ENCODE measurements at regions not wholly inside any gene's neighbourhood (a gene's known extent, or its start where the extent isn't known, plus 50 kb on each side); places are given as distances from the start of the nearest gene placed in this dataset.
"Not testable (repeated sequence)": the region's sequence is repeated elsewhere in the genome, so short reads cannot be mapped to it uniquely, and the experiment has no call there.

DNA sequence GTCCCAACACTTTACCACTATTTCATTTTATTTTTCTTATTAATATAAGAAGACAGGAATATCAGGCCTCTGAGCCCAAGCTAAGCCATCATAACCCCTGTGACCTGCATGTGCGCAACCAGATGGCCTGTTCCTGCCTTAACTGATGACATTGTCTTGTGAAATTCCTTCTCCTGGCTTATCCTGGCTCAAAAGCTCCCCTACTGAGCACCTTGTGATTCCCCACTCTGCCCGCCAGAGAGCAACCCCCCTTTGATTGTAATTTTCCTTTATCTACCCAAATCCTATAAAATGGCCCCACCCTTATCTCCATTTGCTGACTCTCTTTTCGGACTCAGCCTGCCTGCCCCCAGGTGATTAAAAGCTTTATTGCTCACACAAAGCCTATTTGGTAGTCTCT, 382.8 kb upstream of the HS3ST1 start:
- DNase-seq, result not testable (repeated sequence)

DNA sequence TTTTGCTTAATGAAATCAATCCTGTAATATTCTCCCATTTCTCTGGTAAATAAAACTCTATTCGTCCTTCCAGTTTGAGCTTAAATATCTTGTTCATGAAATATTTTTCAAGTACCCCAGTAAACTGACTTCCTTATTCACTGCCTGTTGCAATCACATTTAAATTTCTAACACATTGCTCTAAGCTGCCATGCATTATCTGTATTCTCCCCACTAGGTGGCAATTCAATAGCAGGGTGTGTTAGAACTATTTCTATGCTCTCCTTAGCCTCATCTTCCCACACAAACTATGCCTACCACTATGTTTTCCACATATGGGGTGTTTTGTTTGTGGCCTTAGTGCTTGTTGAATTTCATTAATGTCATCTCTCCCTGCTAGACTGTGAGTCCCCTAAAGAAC, 377.1 kb upstream of the HS3ST1 start:
- peak; percentile 2 for DNase-seq

DNA sequence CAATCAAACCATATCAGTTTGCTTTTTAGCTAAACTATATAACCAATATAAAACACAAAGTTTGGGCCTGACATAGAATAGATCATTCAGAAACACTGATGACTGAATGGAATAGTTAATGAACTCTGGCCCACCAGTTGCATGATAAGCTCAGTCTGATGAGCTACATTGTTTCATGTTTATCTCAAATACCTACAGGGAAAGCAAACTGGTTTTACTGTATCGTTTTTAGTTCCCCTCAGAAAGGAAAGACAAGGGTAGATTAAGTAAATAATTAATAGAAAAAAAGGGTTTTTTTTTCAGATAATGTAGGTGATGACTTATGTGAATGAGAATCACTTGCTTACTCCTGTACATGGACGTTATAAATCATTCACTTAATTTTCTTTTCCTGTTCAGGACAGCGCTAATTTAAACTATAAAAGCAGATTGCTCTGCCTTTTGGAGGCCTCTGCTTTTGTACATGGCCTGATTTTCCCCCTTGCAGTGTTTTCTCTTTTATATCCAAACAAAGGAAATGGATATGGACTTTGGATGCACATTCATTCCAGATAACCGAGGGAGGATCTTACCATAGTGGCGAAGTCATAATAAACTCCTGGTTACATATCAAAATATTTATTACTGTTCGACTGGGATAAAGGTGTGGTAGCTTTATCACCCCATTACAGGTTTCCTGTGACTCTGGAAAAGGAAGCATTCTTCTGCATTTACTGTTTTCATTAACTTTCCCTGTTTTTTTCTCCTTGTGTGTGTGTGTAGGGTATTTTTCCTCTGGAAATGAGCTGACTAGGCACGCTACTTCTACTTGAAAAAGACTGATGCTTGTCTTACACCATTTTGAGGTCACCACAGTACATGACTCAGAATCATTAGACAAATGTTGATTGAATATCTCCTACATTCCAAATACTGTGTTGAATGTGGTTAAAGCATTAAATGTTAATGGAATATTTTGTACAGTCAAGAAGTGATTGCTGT, 373.1 kb upstream of the HS3ST1 start:
- no peak for DNase-seq

DNA sequence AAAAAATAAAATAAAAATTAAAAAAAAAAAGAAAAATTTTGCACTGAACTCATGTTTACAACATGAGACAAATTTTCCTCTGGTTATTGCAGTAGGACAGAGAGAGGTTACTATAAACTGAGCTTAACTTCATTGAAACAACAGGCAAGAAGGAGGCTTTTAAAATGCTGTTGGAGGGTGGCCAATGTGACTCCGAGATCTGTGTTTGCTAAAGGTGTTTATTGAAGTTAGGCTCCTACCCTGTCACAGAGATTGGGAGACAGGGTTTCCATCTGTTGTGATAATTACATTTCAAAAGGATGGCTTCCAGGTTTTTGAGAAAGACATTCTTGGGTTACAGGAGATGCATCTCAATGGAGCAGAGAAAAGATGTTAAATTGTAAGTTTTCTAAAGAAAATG, 370.5 kb upstream of the HS3ST1 start:
- DNase-seq, result no peak

DNA sequence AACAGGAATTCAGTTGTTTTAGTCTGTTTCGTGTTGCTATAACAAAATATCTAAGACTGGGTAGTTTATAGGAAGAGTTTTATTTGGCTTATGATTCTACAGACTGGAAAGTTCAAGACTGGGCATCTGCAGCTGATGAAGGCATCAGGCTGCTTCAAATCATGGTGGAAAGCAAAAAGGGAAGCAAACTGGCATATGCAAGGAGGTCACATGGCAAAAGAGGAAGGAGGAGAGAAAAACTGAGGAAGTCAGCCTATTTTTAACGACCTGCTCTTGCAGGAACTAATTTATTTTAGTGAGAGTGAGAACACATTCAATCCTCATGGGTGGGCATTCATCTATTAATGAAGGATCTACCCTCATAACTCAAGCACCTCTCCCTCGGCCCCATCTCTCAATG, 363.1 kb upstream of the HS3ST1 start:
- DNase-seq, result no peak

DNA sequence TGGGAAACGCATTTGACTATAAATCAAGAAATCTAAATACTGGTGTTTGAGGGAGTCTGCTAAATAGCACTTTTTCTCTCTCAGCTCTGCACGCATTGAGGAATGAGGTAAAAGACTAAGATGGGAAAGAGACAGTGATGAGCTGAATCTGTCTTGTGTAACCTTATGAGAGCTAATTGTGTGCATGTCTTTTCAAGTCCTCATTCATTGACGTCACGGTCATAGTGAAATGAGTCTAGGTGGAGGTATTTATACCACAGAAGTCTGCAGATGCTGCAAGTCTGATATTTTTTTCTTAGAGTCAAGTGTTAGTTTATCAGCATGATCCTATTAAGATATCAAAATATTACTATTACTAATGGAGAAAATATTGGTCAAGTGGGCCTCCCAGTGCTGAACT, 361.5 kb upstream of the HS3ST1 start:
- DNase-seq, result no peak

DNA sequence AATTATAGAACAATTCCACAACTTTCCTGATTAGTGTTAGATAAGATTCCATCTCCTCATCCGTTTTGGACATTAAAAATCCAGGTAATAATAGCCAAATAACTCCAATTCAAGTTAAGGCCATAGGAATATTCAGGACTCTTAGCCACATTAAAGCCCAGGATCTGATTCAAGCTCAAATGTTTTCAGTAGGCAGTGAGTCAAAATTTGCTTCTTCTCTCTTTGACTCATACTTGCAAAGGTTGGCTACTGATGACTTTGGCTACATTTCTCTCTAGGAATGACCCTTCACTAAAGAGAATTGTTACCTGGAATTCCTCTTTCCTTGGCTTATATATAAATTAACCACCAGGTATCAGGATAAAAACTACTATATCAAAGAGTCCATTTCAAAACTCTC, 354.9 kb upstream of the HS3ST1 start:
- DNase-seq, result no peak

DNA sequence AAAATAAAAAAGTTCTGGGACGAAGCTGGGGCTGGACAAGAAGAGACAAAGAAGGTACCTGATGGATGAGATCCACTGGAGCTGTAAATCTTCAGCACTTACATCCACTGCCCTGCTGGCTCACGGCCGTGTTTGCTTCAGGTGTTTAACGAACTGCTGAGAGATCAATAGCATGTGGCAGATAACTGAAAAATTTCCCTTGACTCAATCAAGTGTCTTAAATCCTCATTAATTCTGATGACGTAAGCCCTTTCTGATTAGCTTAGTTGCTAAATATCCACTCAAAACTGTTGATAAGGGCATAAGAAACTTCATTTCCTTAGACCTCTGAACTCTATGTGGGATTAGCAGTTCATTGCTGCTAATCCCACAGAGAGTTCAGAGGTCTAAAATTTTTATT, 354.2 kb upstream of the HS3ST1 start:
- DNase-seq, result no peak

DNA sequence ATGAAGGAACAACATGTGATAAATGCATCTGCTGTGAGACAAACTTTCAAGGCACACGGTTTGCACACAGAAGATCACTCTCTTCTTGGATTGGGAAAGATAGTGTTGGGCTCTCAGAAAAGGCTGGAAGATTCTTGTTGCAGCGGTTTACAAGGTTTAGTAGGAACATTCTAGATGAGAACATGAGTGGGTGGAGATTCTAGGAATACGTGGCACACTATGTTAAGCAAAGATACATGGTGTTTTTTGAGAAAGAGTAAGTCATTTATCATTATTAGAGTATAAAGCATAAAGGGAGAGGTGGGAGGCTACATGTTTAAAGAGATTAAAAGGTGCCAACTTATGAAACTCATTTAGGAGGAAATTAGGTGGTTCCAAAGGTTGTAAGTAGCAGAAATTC, 348.8 kb upstream of the HS3ST1 start:
- DNase-seq, result no peak

DNA sequence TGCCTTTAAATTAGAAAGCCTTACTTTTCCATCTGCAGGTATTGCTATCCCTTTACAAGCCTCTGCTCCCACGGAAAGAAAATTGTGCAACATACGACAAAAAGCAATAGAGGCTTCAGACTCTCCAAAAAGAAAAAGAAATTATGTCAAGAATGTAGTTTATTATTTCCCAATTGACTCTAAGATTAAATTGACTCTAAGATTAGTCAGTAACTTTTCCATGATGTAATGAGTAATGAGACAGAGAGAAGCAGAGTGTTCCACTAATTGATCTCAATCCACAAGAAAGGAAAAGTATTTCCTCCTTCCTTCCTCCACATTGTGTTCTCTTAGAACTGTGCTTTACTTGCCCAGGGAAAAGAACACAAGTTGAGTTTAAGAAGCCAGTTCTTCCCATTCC, 345.7 kb upstream of the HS3ST1 start:
- DNase-seq, result no peak

DNA sequence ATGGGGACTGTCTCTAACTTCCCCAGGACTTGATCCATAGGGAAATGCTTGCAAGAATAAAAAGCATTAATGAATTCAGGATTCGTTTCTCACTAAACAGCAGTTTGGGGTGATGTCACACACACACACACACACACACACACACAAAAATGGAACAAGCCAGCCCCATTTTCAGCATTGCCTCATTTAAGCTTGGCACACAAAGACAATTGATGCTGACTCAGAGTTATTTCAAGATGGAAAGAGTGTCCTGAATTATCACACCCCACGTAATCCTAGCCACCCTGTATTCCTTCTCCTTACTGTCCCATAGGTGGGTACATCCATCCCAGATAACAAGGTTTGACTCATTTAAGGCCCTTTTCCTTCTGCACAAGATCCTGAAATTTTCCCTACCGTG, 345.1 kb upstream of the HS3ST1 start:
- no peak for DNase-seq

DNA sequence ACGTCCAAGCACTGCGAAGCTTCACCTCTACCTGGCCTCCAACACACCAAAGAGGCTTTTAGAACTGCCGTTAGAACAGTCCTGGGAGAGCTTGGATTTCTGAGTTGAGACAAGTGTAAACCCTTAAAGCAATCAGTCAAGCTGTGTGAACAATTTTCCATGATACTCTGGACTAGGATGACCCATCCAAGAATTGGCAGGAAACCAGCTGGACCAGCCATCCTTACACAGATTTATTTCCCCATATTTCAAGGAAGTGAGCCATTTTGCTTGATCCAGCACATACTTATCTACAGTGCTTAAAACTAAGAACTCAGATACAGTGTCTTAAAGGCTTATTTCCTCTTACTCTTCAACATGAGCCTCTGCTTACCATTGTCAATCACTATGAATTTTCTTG, 340.7 kb upstream of the HS3ST1 start:
- DNase-seq, result no peak

DNA sequence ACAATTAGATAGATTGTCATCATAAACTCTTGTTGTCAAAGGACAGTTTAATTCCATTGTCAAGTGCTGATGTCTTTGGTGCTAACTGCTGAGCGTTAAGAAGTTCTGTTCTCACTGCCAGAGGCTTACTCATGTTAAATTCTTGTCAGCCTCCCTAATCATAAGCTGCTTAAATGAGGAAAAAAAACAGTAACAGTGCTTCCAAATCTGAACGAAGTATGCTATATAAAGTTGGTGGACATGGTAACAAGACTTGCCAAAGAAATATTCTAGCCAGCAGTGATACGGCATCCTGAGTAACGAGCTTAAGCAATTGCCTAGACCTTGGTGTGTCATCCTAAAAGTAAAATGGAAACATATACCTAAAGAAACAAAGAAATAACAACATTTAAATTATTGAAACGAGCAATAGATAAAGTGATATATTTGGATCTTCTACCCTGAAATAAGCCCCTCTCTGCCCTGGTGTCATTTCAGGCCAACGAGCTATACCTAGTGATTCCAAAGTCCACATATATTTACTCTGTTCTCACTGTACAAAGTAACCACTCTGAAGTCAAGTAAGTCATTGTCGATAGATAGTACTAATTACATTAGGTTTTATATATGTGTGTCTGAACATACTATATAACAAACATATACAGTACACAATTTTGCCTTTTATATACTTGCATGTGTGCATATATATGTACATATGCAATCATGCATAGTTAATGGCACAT, 339.7 kb upstream of the HS3ST1 start:
- no peak for DNase-seq

DNA sequence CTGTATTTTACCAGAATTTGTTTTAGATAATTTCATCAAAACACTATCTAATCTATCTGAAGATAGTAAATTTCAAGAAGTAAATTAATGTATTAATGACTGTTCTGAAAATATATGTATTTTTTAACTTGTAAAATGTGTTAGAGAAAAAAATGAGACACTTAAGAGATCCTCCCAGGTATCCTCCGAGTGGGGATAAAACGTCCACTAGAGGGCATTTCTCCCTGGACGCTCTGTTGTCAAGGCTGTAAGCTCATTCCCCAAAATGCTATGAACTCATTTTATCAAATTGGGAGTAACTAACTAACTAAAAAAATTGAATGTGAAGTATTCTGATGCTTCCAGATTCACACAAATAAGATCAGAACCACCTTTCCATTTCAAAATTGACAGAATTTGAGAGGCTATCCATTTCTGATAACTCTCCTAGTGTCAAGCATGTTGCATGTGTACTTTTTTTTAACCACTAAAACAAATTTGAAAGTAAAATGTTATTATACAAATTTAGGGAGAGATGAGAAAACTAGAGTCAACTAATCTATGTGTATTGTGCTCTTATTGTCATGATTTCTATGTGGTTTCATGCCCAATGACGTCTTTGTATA, 337.3 kb upstream of the HS3ST1 start:
- DNase-seq, result peak; percentile 31

DNA sequence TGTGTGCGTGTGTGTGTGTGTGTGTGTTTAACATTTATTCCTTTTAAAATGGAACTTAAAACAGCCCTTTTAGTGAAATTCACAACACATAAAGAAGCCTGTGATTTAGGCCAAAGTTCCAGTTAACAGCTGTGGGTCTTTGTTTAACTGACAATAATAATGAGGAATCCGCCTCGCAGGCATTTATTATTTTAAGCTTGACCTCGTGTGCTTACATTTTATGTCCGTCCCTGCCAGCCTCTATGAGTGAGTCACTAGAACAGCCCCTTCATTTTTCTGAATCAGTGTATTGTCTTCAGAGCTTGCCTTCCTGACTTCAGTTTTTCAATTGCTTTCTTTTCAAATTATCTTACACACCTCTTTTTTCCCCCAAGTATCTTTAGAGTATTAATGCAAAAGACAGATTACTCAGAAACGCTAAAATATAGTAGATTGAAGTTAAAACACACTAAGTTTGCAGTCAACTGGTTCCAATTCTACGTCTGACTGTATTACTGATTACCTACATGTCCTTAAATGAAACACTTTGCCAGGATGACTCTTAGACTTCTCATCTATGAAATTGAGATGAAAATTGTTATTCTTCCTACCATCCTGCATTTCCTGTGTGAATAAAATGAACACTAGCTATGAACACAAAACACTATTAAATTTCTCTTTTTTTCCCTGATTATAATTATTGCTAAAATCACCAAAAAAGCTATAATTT, 319.6 kb upstream of the HS3ST1 start:
- peak; percentile 7 for DNase-seq

DNA sequence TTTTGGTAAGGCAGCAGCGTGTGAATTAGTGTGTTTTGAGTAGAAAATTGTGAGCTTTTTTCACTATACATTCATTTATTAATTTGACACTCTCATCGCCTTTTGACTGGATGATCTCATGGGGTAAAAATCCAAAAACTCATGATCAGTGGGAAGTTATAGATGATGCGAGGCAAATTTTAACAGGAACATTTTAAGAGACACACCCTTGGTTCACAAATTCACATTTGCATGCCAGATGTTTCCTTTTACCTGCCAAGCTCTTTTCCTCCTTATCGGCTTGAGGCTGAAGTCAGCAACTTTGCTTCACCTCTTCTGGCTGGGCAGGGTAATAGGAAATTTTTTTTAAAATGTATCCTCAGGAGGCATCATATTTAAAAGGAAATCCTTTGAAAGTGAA, 318.0 kb upstream of the HS3ST1 start:
- peak; percentile 45 for DNase-seq

DNA sequence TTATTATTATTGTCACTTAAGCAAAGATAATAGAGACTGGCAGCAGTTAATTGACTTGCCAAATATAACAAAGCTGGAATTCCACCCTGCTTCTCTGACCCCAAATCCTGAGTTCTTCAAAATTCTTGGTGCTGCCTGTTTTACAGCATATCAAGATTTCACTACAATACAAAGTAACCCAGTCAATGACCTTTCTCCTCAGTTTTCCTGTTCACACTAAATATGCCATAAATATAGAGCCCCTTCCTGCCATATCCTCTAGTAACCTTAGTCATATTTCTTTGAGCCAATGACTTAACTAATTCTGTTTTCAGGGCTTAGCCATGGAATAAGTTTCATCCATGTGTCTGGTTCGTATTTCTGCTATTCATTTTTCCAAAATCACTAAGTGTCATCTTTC, 315.3 kb upstream of the HS3ST1 start:
- DNase-seq, result no peak

DNA sequence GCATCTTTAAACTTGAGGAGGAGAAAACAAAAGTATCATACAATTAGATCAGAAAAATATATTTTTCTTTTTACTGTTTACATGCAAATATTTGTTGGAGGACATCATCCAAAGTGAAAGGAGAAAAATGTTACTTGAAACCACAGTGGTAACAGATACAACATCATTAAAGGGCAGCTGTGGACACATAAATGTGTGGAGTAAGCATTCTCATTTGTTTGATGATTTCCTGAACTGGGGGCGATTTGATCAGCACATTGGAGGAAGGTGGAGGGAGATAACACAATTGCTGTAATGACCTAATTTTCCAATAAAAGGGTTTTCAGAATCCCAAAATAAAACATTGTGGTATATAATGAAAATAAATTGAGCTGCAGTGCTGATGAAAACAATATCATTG, 314.5 kb upstream of the HS3ST1 start:
- DNase-seq, result no peak

DNA sequence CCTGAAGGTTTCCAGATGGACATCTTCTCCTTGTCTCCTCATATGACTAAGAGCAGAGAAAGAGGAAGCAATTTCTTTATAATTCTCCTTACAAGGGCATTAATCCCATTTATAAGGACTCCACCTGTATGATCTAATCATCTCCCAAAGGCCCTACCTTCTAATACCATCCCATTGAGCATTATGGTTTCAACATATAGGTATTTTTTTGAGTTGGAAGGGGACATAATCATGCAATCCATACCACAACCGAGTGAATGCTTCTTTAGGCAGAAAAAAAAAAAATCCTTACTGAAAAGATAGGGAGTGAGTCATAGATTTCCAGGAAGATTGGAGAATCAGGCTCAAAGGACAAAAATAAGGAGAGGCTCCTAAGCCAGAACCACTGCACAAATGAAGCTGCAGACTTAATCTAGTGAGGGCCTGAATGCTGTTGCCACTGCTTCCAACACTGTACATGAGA, 312.5 kb upstream of the HS3ST1 start:
- DNase-seq, result no peak

DNA sequence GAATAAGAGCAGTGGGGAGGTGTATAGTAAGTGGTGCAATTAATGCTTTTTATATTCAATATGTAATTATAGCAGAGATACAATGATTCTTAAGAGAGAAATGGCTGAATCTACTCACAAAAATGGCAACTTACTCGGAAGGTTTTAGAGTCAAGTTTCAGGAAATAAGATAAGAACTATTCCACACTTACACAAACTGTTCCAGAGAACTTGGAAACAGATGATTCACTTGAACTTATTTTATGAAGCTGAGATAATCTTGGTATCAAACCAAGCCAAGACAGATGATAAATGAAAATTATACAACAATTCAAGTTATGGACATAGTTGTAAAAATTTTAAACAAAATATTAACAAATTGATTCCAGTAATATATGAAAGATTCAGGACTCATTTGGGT, 311.3 kb upstream of the HS3ST1 start:
- DNase-seq, result no peak

DNA sequence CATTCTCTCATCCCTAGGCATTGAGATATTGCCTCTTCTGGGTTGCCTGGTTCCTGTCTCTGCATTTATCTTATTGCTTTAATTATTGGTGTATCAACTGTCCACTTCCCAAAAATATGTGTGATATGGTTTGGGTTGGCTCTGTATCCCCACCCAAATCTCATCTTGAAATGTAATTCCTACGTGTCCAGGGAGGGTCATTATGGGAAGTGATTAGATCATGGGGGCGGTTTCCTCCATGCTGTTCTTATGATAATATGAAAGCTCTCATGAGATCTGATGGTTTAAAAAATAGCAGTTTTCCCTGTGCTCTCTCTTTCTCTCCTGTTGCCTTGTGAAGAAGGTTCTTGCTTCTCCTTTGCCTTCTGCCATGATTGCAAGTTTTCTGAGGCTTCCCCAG, 308.3 kb upstream of the HS3ST1 start:
- DNase-seq, result no peak

DNA sequence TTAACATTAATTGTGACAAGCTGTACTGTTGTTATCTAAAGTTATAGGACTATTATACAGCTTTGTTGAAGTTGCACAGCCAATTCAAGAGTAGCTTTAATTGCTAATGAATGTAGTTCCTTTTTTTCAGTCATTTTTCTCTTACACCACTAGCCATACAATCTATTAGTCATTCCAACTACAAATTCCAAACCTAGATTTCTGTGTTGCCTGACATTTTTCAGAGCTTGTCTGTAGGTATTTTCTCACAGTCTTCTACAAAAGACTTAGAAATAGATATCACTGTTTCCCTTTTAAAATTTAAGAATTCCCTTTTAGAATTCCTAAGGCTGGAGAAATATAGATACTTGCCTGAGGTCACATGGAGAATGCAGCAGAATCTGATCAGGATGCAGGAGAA, 307.0 kb upstream of the HS3ST1 start:
- DNase-seq, result no peak

DNA sequence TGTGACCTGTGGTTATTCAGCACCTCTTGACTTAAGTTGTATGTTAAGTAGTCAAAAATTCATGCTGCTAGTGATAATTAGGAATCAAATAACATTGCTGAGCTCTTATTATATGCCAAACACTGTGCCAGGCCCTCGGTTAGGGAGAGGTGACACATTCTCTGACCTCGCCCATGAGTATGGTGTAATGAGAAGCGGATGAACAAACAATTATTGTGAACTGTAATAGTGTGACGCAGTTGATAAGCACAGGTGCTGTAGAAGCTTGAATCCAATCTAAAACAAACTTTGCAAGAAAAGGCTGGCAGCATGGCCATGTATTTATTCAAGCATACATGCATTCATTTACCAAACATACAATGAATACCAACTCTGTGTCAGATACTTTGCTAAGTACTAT, 303.5 kb upstream of the HS3ST1 start:
- no peak for DNase-seq
